OCI-LY7 (cell line): ENCODE measurements at regions not wholly inside any gene's neighbourhood (a gene's known extent, or its start where the extent isn't known, plus 50 kb on each side); places are given as distances from the start of the nearest gene placed in this dataset.

Experiments
- BruUV-seq: library from RNA; stranded (reverse); fragments of 400-500 nt; replicated peaks from 2 replicates; lab custom pipeline; 2021; lab: Mats Ljungman, UMichigan
- CTCF ChIA-PET: fragments of 300-600 bp; sonication (Branson Sonifier 250); formaldehyde crosslinking; loops from one replicate; lab custom pipeline; 2022; ENCODE audit warnings: antibody characterized with exemption; ENCODE audit not compliant: unreplicated experiment; lab: Charles Lee
- POLR2A ChIA-PET: fragments of 300-600 bp; sonication (Branson Sonifier 250); formaldehyde crosslinking; loops from one replicate; lab custom pipeline; 2022; ENCODE audit warnings: antibody characterized with exemption; lab: Charles Lee
- DNase-seq: peaks from one replicate; pipeline ENCODE4 v3.0.0-alpha.2; 2015; ENCODE audit warnings: low spot score
- H2AFZ ChIP-seq: fragments of 200-600 bp; sonication (generic), shearing (Covaris generic); 2 replicates; pipeline ENCODE4 v1.6.1; 2014; ENCODE audit warnings: mild to moderate bottlenecking, antibody characterized with exemption, low read length, moderate library complexity
- H3K27ac ChIP-seq: fragments of 200-600 bp; sonication (generic); 2 replicates; pipeline ENCODE4 v1.5.1; 2014; ENCODE audit warnings: mixed run types, low read depth, mild to moderate bottlenecking, moderate library complexity, low read length, inconsistent platforms; ENCODE audit not compliant: poor library complexity, severe bottlenecking
- H3K36me3 ChIP-seq: fragments of 200-600 bp; sonication (generic); 2 replicates; pipeline ENCODE4 v1.6.1; 2014; ENCODE audit warnings: mild to moderate bottlenecking, antibody characterized with exemption, low read length, moderate library complexity, mixed read lengths; ENCODE audit not compliant: insufficient read depth
- H3K4me1 ChIP-seq: fragments of 200-600 bp; sonication (generic); 2 replicates; pipeline ENCODE4 v1.5.1; 2014; ENCODE audit warnings: mild to moderate bottlenecking, low read length; ENCODE audit not compliant: insufficient read depth, poor library complexity, severe bottlenecking
- H3K4me2 ChIP-seq: fragments of 200-600 bp; sonication (generic); 2 replicates; pipeline ENCODE4 v1.6.1; 2014; ENCODE audit warnings: mild to moderate bottlenecking, low read length
- H3K4me3 ChIP-seq: fragments of 200-600 bp; sonication (generic); 2 replicates; pipeline ENCODE4 v1.5.1; 2014; ENCODE audit warnings: mild to moderate bottlenecking, low read depth, low read length; ENCODE audit not compliant: poor library complexity, severe bottlenecking
- H3K79me2 ChIP-seq: fragments of 200-600 bp; sonication (generic); 2 replicates; pipeline ENCODE4 v1.6.1; 2016; ENCODE audit warnings: low read depth, mild to moderate bottlenecking, low read length, moderate library complexity, mixed read lengths; ENCODE audit not compliant: insufficient read depth
- H3K9me2 ChIP-seq: fragments of 200-600 bp; sonication (generic); 2 replicates; pipeline ENCODE4 v1.6.1; 2016; ENCODE audit warnings: mild to moderate bottlenecking, low read length, mixed read lengths; ENCODE audit not compliant: insufficient read depth
- H3K9me3 ChIP-seq: fragments of 200-600 bp; sonication (generic); 2 replicates; pipeline ENCODE4 v1.6.1; 2014; ENCODE audit warnings: mild to moderate bottlenecking, mixed run types, low read length, mixed read lengths
- H4K20me1 ChIP-seq: fragments of 200-600 bp; sonication (generic); 2 replicates; pipeline ENCODE4 v1.6.1; 2014; ENCODE audit warnings: mild to moderate bottlenecking, antibody characterized with exemption, low read length, moderate library complexity, mixed read lengths; ENCODE audit not compliant: insufficient read depth
- EZH2phosphoT487 ChIP-seq: fragments of 200-600 bp; sonication (generic); IDR thresholded peaks from 2 replicates; pipeline ENCODE4 v1.6.1; 2018; ENCODE audit warnings: low read depth, borderline replicate concordance, mild to moderate bottlenecking, mixed run types, antibody characterized with exemption, low read length, moderate library complexity, mixed read lengths
- intact Hi-C: fragments of 100-400 bp; cut with micrococcal nuclease; formaldehyde crosslinking; loops from one replicate; pipeline ENCODE4 v1.10.0; 2022; ENCODE audit not compliant: unreplicated experiment
- TF ChIP-seq, protein P1 (sequence below): fragments of 200-600 bp; sonication (generic); conservative IDR thresholded peaks from 2 replicates; pipeline ENCODE4 v1.5.1; 2014; ENCODE audit warnings: mild to moderate bottlenecking, antibody characterized with exemption, low read length, moderate library complexity, mixed read lengths

DNA sequence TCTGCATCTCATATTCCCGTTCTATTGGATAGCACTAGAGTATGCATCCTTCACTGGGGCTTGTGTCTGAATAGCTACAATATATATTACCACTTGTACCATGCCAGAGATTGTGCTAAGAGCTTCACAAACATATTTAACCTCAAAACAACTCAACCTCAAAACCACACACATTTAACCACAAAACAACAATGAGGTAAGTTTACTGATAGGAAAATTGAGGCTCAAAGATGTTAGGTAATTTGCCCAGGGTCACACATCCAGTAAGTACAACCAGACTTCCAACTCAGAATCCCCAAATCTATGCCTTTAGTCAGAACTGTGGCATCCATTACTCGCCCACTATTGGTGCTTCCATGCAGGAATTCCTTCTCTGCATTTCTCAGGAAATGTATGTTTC, 220.0 kb downstream of the FAM43A start:
- no peak overlapping the region for H2AFZ ChIP-seq
- TF ChIP-seq, protein P1, sequence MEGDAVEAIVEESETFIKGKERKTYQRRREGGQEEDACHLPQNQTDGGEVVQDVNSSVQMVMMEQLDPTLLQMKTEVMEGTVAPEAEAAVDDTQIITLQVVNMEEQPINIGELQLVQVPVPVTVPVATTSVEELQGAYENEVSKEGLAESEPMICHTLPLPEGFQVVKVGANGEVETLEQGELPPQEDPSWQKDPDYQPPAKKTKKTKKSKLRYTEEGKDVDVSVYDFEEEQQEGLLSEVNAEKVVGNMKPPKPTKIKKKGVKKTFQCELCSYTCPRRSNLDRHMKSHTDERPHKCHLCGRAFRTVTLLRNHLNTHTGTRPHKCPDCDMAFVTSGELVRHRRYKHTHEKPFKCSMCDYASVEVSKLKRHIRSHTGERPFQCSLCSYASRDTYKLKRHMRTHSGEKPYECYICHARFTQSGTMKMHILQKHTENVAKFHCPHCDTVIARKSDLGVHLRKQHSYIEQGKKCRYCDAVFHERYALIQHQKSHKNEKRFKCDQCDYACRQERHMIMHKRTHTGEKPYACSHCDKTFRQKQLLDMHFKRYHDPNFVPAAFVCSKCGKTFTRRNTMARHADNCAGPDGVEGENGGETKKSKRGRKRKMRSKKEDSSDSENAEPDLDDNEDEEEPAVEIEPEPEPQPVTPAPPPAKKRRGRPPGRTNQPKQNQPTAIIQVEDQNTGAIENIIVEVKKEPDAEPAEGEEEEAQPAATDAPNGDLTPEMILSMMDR, result no peak
- no peak for TF ChIP-seq EZH2phosphoT487
- DNase-seq, result no peak
- H3K9me2 ChIP-seq, result no peaks in the 10 kb centered on the region
- no peak overlapping the region for H3K4me2 ChIP-seq
- H3K79me2 ChIP-seq, result no peaks in the 10 kb centered on the region
- H3K9me3 ChIP-seq, result peaks cover 16% of the 10 kb centered on the region; the same call in 1 of the 2 replicates
- H4K20me1 ChIP-seq, result no peaks in the 10 kb centered on the region
- no TSS peak for BruUV-seq
- POLR2A ChIA-PET, result no interaction called here
- no peak overlapping the region for H3K27ac ChIP-seq
- intact Hi-C loops, result no loop called here
- no peak overlapping the region for H3K4me3 ChIP-seq
- CTCF ChIA-PET, result no interaction called here
- H3K36me3 ChIP-seq, result no peaks in the 10 kb centered on the region
- peaks cover 4% of the 10 kb centered on the region for H3K4me1 ChIP-seq

DNA sequence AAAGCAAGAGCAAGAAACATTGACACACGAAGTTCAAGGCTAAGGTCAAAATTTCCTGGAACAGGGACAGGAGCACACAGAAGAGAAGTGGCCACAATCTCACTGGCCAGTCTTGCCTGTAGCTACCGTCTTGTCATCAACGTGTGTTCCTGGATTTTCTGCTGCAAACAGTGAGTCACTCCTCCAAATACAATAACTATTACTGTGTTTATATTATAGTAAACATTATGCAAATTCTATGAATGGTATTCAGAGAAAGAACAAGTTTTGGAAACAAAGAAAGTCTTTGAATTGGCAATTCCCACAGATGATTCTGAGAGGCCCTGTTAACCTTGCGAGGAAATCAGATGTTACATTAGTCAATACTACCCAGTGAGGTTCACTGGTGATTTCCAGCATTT, 220.5 kb downstream of the FAM43A start:
- H3K9me2 ChIP-seq, result no peaks in the 10 kb centered on the region
- no peaks in the 10 kb centered on the region for H3K36me3 ChIP-seq
- intact Hi-C loops, result no loop called here
- no peak for TF ChIP-seq EZH2phosphoT487
- TF ChIP-seq, protein P1, result no peak
- no peak for DNase-seq
- no peaks in the 10 kb centered on the region for H3K79me2 ChIP-seq
- peaks cover 6% of the 10 kb centered on the region for H3K4me1 ChIP-seq
- peaks cover 16% of the 10 kb centered on the region; the same call in 1 of the 2 replicates for H3K9me3 ChIP-seq
- no peak overlapping the region for H3K4me3 ChIP-seq
- no peaks in the 10 kb centered on the region for H4K20me1 ChIP-seq
- no peak overlapping the region for H3K27ac ChIP-seq
- ChIA-PET CTCF (no interaction called here), POLR2A (no interaction called here)
- H2AFZ ChIP-seq, result no peak overlapping the region
- H3K4me2 ChIP-seq, result no peak overlapping the region
- BruUV-seq, result no TSS peak

DNA sequence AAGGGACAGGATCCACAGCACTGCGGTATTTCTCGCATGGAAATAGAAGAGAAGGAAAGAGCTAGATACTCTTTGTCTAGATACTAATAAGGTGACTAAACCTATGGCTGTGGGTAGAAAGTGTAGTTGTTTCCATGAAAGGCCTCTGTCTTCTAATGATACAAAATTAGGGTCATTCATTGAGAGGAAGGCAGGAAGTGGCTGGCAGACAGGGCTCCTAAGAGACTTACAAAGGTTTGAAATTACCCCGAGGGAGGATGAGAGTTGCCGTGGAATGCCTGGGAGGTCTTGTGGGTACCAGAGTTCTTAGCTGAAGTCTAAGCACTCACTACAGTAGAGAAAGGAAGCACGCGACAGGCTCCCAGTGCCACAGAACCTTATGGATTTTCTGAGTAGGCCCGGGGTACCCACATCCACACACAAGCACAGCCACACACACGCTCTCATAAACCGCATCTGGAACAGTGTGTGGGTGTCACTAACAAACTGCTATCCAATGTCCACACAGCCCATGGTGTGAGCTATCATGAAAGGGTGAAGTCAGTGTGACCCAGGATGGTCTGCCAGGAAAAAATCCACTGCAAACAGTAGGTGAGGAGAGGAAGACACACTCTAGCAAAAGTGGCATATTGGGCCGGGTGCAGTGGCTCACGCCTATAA, 221.4 kb downstream of the FAM43A start:
- POLR2A ChIA-PET, result no interaction called here

More for the DNA sequence above, 221.4 kb downstream of the FAM43A start:
- peaks cover 16% of the 10 kb centered on the region; the same call in 1 of the 2 replicates for H3K9me3 ChIP-seq
- TF ChIP-seq, protein P1, result no peak
- TF ChIP-seq EZH2phosphoT487, result no peak
- H4K20me1 ChIP-seq, result no peaks in the 10 kb centered on the region
- H3K27ac ChIP-seq, result no peak overlapping the region
- H3K4me2 ChIP-seq, result no peak overlapping the region
- no peak overlapping the region for H3K4me3 ChIP-seq
- H3K9me2 ChIP-seq, result no peaks in the 10 kb centered on the region
- CTCF ChIA-PET, result no interaction called here
- peaks cover 6% of the 10 kb centered on the region for H3K4me1 ChIP-seq
- H3K36me3 ChIP-seq, result no peaks in the 10 kb centered on the region
- no peak for DNase-seq
- no peak overlapping the region for H2AFZ ChIP-seq
- H3K79me2 ChIP-seq, result no peaks in the 10 kb centered on the region
- no TSS peak for BruUV-seq
- intact Hi-C loops, result no loop called here
